Upper lobe of left lung (tissue), 6 donors: ENCODE measurements at regions not wholly inside any gene's neighbourhood (a gene's known extent, or its start where the extent isn't known, plus 50 kb on each side); places are given as distances from the start of the nearest gene placed in this dataset.

ENCODE experiments used
- ATAC-seq, 2 donors: fragments of 200-7000 bp; cut with Tn5 transposase; one replicate each; pipeline ENCODE4 v1.9.1; 2022; ENCODE audit warnings: mild to moderate bottlenecking in 2 of 2, moderate library complexity in 2 of 2; ENCODE audit not compliant: low FRiP score in 2 of 2
- DNase-seq, 2 donors: peaks; one replicate each; pipeline ENCODE4 v3.0.0-alpha.2; 2019 to 2020
- H3K27ac ChIP-seq, 4 donors: fragments of 200-600 bp; sonication (generic); one replicate each; pipeline ENCODE4 v1.5.1; 2016 to 2019
- H3K27me3 ChIP-seq, 4 donors: fragments of 200-600 bp; sonication (generic); one replicate each; pipeline ENCODE4 v1.5.1; 2017 to 2019
- H3K36me3 ChIP-seq, 4 donors: fragments of 200-600 bp; sonication (generic); one replicate each; pipeline ENCODE4 v1.5.1; 2016 to 2019
- H3K4me1 ChIP-seq, 4 donors: fragments of 200-600 bp; sonication (generic); one replicate each; pipeline ENCODE4 v1.5.1; 2018 to 2019
- H3K4me3 ChIP-seq, 4 donors: fragments of 200-600 bp; sonication (generic); one replicate each; pipeline ENCODE4 v1.5.1; 2017 to 2019; ENCODE audit warnings: mild to moderate bottlenecking in 2 of 4, moderate library complexity in 1 of 4
- H3K9me3 ChIP-seq, 4 donors: fragments of 200-600 bp; sonication (generic); one replicate each; pipeline ENCODE4 v1.5.1; 2018 to 2019
- CTCF ChIP-seq, 6 experiments: fragments of 450-650 bp in 4 of 6; fragments of 200-600 bp in 2 of 6; sonication (generic) in 2 of 6; IDR thresholded peaks; one replicate each; pipeline ENCODE4 v1.5.1; 2016 to 2019; ENCODE audit warnings: antibody characterized with exemption in 6 of 6
- EP300 ChIP-seq, 4 donors: sonication (generic); formaldehyde crosslinking; IDR thresholded peaks; one replicate each; pipeline ENCODE4 v1.5.1; 2017; ENCODE audit warnings: antibody characterized with exemption in 4 of 4, control low read depth in 2 of 4
- POLR2A ChIP-seq, 4 donors: fragments of 450-650 bp; IDR thresholded peaks; one replicate each; pipeline ENCODE4 v1.5.1; 2016 to 2017; ENCODE audit warnings: antibody characterized with exemption in 4 of 4, mild to moderate bottlenecking in 2 of 4
- POLR2AphosphoS5 ChIP-seq, 2 donors: sonication (generic); formaldehyde crosslinking; IDR thresholded peaks; one replicate each; pipeline ENCODE4 v1.5.1; 2017; ENCODE audit warnings: antibody characterized with exemption in 2 of 2
- WGBS, 2 donors: methylation state at CpG; one replicate each; pipeline ENCODE4 v1.1.5; 2017 to 2018; 5-methylcytosine and 5-hydroxymethylcytosine counted together
- donor health status: DM: no; HTN: no; CAD: no; lungs with moderate emphysema.
- donor health status: DM: no; HTN: yes; CAD: no; lungs with severe emphysema.

GRCh38 chr1:208785629-208786028 is 541.4 kb upstream of the PLXNA2 start:
- Histone ChIP-seq H3K4me3 (no peak overlapping the region), H3K4me1 (no peaks in the 10 kb centered on the region), H3K9me3 (no peaks in the 10 kb centered on the region), H3K27me3 (no peaks in the 10 kb centered on the region), H3K36me3 (no peaks in the 10 kb centered on the region), H3K27ac (no peak overlapping the region)
- TF ChIP-seq EP300 (IDR thresholded peaks at IDR 0.05) (no peak), POLR2AphosphoS5 (IDR thresholded peaks at IDR 0.05) (no peak), POLR2A (IDR thresholded peaks at IDR 0.05) (no peak), CTCF (IDR thresholded peaks at IDR 0.05) (no peak)
- DNase-seq (no peak), ATAC-seq (no peak)
- 74 to 79% methylated on average over 1 of the region's 1 CpG for WGBS, 2 donors

- ATAC-seq (no peak), DNase-seq (no peak)
- H3K27ac ChIP-seq, result no peak overlapping the region
- no peaks in the 10 kb centered on the region for H3K9me3 ChIP-seq
- WGBS, 2 donors, result 56 to 78% methylated on average over 3 of the region's 3 CpGs
- H3K4me3 ChIP-seq, result no peak overlapping the region
- H3K27me3 ChIP-seq, result no peaks in the 10 kb centered on the region
- no peak for TF ChIP-seq EP300 (IDR thresholded peaks at IDR 0.05)
- TF ChIP-seq POLR2A (IDR thresholded peaks at IDR 0.05), result no peak
- no peak for TF ChIP-seq CTCF (IDR thresholded peaks at IDR 0.05)
- no peak for TF ChIP-seq POLR2AphosphoS5 (IDR thresholded peaks at IDR 0.05)
- H3K36me3 ChIP-seq, result no peaks in the 10 kb centered on the region
- H3K4me1 ChIP-seq, result no peaks in the 10 kb centered on the region
Observed at GRCh38 chr1:208787219-208787618, 543.0 kb upstream of the PLXNA2 start.

- Histone ChIP-seq H3K4me3 (no peak overlapping the region), H3K9me3 (no peaks in the 10 kb centered on the region), H3K4me1 (no peaks in the 10 kb centered on the region), H3K36me3 (no peaks in the 10 kb centered on the region), H3K27me3 (no peaks in the 10 kb centered on the region), H3K27ac (no peak overlapping the region)
- TF ChIP-seq CTCF (IDR thresholded peaks at IDR 0.05) (no peak), EP300 (IDR thresholded peaks at IDR 0.05) (no peak), POLR2AphosphoS5 (IDR thresholded peaks at IDR 0.05) (no peak), POLR2A (IDR thresholded peaks at IDR 0.05) (no peak)
- ATAC-seq (no peak), DNase-seq (no peak)
- 62 to 69% methylated on average over 1 of the region's 1 CpG for WGBS, 2 donors
Observed at GRCh38 chr1:208788013-208788540, 543.9 kb upstream of the PLXNA2 start.

- Histone ChIP-seq H3K4me3 (no peak overlapping the region), H3K9me3 (no peaks in the 10 kb centered on the region), H3K4me1 (no peaks in the 10 kb centered on the region), H3K27me3 (no peaks in the 10 kb centered on the region), H3K27ac (no peak overlapping the region), H3K36me3 (no peaks in the 10 kb centered on the region)
- no peak for DNase-seq
- peak; percentile 21 to 30 for ATAC-seq
- TF ChIP-seq EP300 (IDR thresholded peaks at IDR 0.05), result no peak
- TF ChIP-seq CTCF (IDR thresholded peaks at IDR 0.05), result no peak
- no peak for TF ChIP-seq POLR2AphosphoS5 (IDR thresholded peaks at IDR 0.05)
- no peak for TF ChIP-seq POLR2A (IDR thresholded peaks at IDR 0.05)
Observed at GRCh38 chr1:208791456-208791855, 547.3 kb upstream of the PLXNA2 start.

- H3K27ac ChIP-seq, result no peak overlapping the region
- ATAC-seq (no peak), DNase-seq (no peak)
- H3K27me3 ChIP-seq, result no peaks in the 10 kb centered on the region
- no peaks in the 10 kb centered on the region for H3K4me1 ChIP-seq
- TF ChIP-seq POLR2A (IDR thresholded peaks at IDR 0.05) (no peak), CTCF (IDR thresholded peaks at IDR 0.05) (no peak), POLR2AphosphoS5 (IDR thresholded peaks at IDR 0.05) (no peak), EP300 (IDR thresholded peaks at IDR 0.05) (no peak)
- no peaks in the 10 kb centered on the region for H3K36me3 ChIP-seq
- no peaks in the 10 kb centered on the region for H3K9me3 ChIP-seq
- WGBS, 2 donors, result 49 to 58% methylated on average over 2 of the region's 2 CpGs
- no peak overlapping the region for H3K4me3 ChIP-seq
Observed at GRCh38 chr1:208793861-208794345, 549.7 kb upstream of the PLXNA2 start.
